ENCODE measurements at regions not wholly inside any gene's neighbourhood (a gene's known extent, or its start where the extent isn't known, plus 50 kb on each side); places are given as distances from the start of the nearest gene placed in this dataset.
"Not testable (repeated sequence)": the region's sequence is repeated elsewhere in the genome, so short reads cannot be mapped to it uniquely, and the experiment has no call there.

DNA sequence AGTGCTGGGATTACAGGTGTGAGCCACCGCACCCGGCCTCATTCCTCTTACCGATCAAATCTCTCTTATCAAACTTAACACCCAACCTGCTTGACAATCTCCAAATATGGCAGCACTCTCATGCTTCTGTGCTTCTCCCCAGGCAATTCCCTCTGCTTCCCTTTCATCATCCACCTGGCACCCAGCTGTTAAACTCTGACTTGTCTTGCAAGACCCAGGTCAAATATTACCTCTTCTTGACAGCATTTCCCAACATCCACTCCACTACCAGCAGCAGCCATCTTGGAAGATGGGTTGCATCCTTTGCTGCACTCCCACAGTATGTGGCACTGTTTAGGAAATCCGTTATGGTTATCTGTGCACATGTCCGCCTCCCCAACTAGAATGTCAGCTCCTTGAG is 113.6 kb downstream of the ACTL7B start:
- TF ChIP-seq CTCF (IDR thresholded peaks at IDR 0.05; ENCODE audit: insufficient read depth, low read length, missing control alignments) = no peak
- POLR2A ChIA-PET = no interaction called here

DNA sequence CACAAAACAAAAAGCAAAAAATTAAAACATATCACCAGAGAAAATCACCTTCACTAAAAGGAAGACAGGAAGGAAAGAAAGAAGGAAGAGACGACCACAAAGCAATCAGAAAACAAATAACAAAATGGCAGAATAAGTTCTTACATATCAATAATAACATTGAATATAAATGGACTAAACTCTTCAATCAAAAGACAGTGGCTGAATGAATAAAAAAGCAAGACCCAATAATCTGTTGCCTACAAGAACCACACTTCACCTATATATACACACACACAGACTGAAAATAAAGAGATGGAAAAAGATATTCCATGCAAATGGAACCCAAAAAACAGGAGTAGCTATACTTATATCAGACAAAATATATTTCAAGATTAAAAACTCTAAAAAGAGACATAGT is 124.5 kb downstream of the ACTL7B start:
- DNase-seq (ENCODE audit: low read depth, low spot score); H3K4me3 ChIP-seq (ENCODE audit: low read depth, low read length); POLR2A ChIA-PET: not testable (repeated sequence)
- CTCF ChIA-PET = interaction anchor here (1.0 kb wide), 1 partner anchor 1266 kb away, joined by 3 read pairs; no protein-coding TSS in a partner anchor

More for the DNA sequence above, 113.6 kb downstream of the ACTL7B start:
- no peak overlapping the region for H3K4me3 ChIP-seq (ENCODE audit: low read depth, low read length)
- CTCF ChIA-PET = no interaction called here
- DNase-seq (ENCODE audit: low read depth, low spot score) = no peak

- no peak overlapping the region for H3K4me3 ChIP-seq (ENCODE audit: low read depth, low read length)
- ChIA-PET CTCF (no interaction called here), POLR2A (no interaction called here)
- no peak for DNase-seq (ENCODE audit: low read depth, low spot score)
- no peak for TF ChIP-seq CTCF (IDR thresholded peaks at IDR 0.05; ENCODE audit: insufficient read depth, low read length, missing control alignments)
These were observed 128.1 kb downstream of the ACTL7B start for GRCh38 chr9:108727580-108728111.

GRCh38 chr9:108724652-108725051 is 131.1 kb downstream of the ACTL7B start:
- ChIA-PET CTCF (no interaction called here), POLR2A (no interaction called here)
- TF ChIP-seq CTCF (IDR thresholded peaks at IDR 0.05; ENCODE audit: insufficient read depth, low read length, missing control alignments) = no peak
- H3K4me3 ChIP-seq (ENCODE audit: low read depth, low read length) = no peak overlapping the region
- DNase-seq (ENCODE audit: low read depth, low spot score) = peak; percentile 14

- no peak overlapping the region for H3K4me3 ChIP-seq (ENCODE audit: low read depth, low read length)
- ChIA-PET CTCF (no interaction called here), POLR2A (no interaction called here)
- DNase-seq (ENCODE audit: low read depth, low spot score) = no peak
- no peak for TF ChIP-seq CTCF (IDR thresholded peaks at IDR 0.05; ENCODE audit: insufficient read depth, low read length, missing control alignments)
These were observed 131.7 kb downstream of the ACTL7B start for GRCh38 chr9:108724122-108724521.

DNA sequence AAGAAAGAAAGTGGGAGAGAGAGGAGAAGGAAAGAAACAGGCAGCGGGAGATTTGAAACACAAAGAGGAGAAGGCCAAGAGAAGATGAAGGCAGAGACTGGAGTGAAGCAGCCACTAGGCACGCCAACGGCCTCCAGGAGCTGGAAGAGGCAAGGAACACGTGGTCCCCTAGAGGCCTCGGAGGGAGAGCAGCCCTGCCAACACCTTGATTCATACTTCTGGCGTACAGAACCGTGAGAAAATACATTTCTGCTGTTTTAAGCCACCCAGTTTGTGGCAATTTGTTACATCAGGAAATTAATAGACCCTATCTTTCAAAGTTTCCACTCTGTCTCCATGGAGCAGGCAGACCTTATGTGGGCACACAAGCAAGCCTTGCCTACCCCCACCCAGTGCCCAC is 133.4 kb downstream of the ACTL7B start:
- ChIA-PET CTCF (no interaction called here), POLR2A (no interaction called here)
- TF ChIP-seq CTCF (IDR thresholded peaks at IDR 0.05; ENCODE audit: insufficient read depth, low read length, missing control alignments) = no peak
- DNase-seq (ENCODE audit: low read depth, low spot score) = no peak
- no peak overlapping the region for H3K4me3 ChIP-seq (ENCODE audit: low read depth, low read length)

DNA sequence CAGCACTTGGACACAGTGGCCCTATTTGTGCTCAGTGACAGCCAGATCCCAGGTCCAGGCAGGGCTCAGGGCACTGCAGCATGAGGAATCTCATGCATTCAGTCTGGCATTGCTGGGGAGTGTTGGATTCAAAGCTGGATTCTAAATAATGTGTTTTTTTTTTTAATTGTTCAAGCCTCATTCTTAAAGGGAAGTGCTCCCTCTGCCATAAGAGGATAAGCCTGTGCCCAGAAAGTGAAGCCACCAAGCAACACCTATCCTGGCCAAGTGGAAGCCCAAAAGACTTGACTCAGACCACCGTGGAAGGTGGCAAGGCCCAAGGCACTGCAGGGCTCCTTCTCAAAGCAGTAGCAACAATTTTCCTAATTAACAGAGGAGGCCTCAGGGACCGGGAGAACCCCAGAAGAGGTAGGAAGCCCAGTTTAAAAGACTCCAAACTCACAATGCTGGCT is 135.6 kb downstream of the ACTL7B start:
- H3K4me3 ChIP-seq (ENCODE audit: low read depth, low read length) = no peak overlapping the region
- ChIA-PET POLR2A (no interaction called here), CTCF (no interaction called here)
- no peak for TF ChIP-seq CTCF (IDR thresholded peaks at IDR 0.05; ENCODE audit: insufficient read depth, low read length, missing control alignments)
- no peak for DNase-seq (ENCODE audit: low read depth, low spot score)
